ENCODE measurements at regions not wholly inside any gene's neighbourhood (a gene's known extent, or its start where the extent isn't known, plus 50 kb on each side); places are given as distances from the start of the nearest gene placed in this dataset.
"Not testable (repeated sequence)": the region's sequence is repeated elsewhere in the genome, so short reads cannot be mapped to it uniquely, and the experiment has no call there.

GRCh38 chrX:151084454-151084853, 91.9 kb upstream of the GPR50 start:
- H3K4me1 ChIP-seq = peaks cover 0 to 11% (median 3%) of the 10 kb centered on the region in 4 donors
- no peak overlapping the region for H3K4me3 ChIP-seq
- ATAC-seq (ENCODE audit: low FRiP score in 2 of 2) (no peak), DNase-seq (no peak)
- no peaks in the 10 kb centered on the region for H3K27me3 ChIP-seq
- WGBS, 2 donors = 80 to 91% methylated on average over 1 of the region's 1 CpG
- H3K27ac ChIP-seq = no peak overlapping the region
- no peaks in the 10 kb centered on the region for H3K36me3 ChIP-seq
- H3K9me3 ChIP-seq = no peaks in the 10 kb centered on the region
- TF ChIP-seq POLR2AphosphoS5 (IDR thresholded peaks at IDR 0.05) (no peak), EP300 (IDR thresholded peaks at IDR 0.05) (no peak), POLR2A (IDR thresholded peaks at IDR 0.05) (no peak)
- TF ChIP-seq, protein P1, sequence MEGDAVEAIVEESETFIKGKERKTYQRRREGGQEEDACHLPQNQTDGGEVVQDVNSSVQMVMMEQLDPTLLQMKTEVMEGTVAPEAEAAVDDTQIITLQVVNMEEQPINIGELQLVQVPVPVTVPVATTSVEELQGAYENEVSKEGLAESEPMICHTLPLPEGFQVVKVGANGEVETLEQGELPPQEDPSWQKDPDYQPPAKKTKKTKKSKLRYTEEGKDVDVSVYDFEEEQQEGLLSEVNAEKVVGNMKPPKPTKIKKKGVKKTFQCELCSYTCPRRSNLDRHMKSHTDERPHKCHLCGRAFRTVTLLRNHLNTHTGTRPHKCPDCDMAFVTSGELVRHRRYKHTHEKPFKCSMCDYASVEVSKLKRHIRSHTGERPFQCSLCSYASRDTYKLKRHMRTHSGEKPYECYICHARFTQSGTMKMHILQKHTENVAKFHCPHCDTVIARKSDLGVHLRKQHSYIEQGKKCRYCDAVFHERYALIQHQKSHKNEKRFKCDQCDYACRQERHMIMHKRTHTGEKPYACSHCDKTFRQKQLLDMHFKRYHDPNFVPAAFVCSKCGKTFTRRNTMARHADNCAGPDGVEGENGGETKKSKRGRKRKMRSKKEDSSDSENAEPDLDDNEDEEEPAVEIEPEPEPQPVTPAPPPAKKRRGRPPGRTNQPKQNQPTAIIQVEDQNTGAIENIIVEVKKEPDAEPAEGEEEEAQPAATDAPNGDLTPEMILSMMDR (IDR thresholded peaks at IDR 0.05) = no peak

DNA sequence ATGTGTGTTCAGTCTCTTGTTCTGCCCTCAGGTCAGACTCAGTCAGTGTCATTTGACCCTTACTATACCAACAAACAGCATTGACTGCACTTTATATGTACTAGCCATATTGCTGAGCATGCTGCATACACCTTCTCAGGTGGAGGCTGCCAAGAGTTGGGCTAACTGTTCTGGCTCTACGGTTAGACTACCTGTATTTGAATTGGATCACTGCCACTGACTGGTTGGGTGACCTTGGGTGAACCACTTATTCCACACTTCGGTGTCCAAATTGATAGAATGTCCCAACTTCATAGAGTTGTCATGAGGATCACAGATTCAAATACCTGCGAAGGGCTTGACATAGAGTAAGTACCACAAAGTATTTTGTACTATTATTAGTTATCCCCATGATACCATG, 91.2 kb upstream of the GPR50 start:
- Histone ChIP-seq H3K9me3 (no peaks in the 10 kb centered on the region), H3K27me3 (no peaks in the 10 kb centered on the region), H3K27ac (no peak overlapping the region), H3K4me3 (no peak overlapping the region), H3K36me3 (no peaks in the 10 kb centered on the region), H3K4me1 (peaks cover 0 to 11% (median 3%) of the 10 kb centered on the region in 4 donors)
- DNase-seq (peak in 1 of 2 donors; percentile 39), ATAC-seq (ENCODE audit: low FRiP score in 2 of 2) (no peak)
- 59 to 66% methylated on average over 3 of the region's 3 CpGs for WGBS, 2 donors
- TF ChIP-seq, protein P1 (IDR thresholded peaks at IDR 0.05) = no peak
- TF ChIP-seq POLR2AphosphoS5 (IDR thresholded peaks at IDR 0.05) = no peak
- TF ChIP-seq EP300 (IDR thresholded peaks at IDR 0.05) = no peak
- no peak for TF ChIP-seq POLR2A (IDR thresholded peaks at IDR 0.05)

DNA sequence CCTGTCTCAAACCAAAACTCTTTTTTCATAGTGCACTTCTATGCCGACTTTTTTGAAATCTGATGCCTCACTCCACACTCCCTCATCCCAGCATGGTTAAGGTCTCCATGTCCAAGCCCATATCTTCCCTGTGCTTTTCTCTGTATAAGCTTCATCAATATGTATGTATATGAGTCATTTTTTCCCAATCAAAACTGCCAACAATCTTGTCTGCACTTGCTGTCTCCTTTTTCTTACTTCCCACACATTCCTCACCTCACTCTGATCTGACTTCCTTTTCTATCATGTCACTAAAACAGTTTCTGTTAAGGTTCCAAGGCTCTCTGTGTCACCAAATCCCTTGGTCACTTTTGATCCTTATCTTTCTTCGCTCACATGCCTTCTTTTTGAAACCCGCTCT, 88.2 kb upstream of the GPR50 start:
- no peak for TF ChIP-seq EP300 (IDR thresholded peaks at IDR 0.05)
- TF ChIP-seq, protein P1 (IDR thresholded peaks at IDR 0.05) = no peak
- TF ChIP-seq POLR2AphosphoS5 (IDR thresholded peaks at IDR 0.05) = no peak
- TF ChIP-seq POLR2A (IDR thresholded peaks at IDR 0.05) = no peak
- H3K9me3 ChIP-seq = no peaks in the 10 kb centered on the region

DNA sequence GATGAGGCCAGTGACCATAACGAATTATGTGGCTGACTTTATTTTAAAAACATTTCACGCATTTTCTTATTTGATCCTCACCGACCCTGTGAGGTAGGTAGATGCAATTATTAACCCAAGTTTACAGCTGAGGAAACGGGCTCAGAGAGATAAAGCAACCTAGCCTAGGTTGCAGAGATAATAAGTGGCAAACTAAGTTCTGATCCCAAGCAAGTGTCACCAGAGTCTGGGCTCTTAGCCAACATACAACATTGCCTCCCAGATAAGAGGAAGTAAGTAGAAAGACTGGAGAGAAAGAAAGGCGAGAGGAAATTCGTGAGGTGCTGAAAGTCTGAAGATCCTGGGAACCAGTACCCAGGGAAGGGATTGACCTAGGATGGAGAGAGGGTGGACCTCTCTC, 77.4 kb upstream of the GPR50 start:
- Histone ChIP-seq H3K4me3 (no peak overlapping the region), H3K27me3 (no peaks in the 10 kb centered on the region), H3K27ac (no peak overlapping the region), H3K4me1 (no peaks in the 10 kb centered on the region), H3K36me3 (no peaks in the 10 kb centered on the region), H3K9me3 (no peaks in the 10 kb centered on the region)
- no peak for ATAC-seq (ENCODE audit: low FRiP score in 2 of 2)
- WGBS, 2 donors = 36 to 39% methylated on average over 6 of the region's 6 CpGs
- TF ChIP-seq EP300 (IDR thresholded peaks at IDR 0.05) = no peak
- no peak for TF ChIP-seq POLR2A (IDR thresholded peaks at IDR 0.05)
- DNase-seq = no peak

More for the DNA sequence above, 88.2 kb upstream of the GPR50 start:
- DNase-seq = no peak
- no peak overlapping the region for H3K27ac ChIP-seq
- H3K36me3 ChIP-seq = no peaks in the 10 kb centered on the region
- WGBS, 2 donors = 56 to 75% methylated on average over 3 of the region's 3 CpGs
- ATAC-seq (ENCODE audit: low FRiP score in 2 of 2) = no peak
- H3K4me3 ChIP-seq = no peak overlapping the region
- no peaks in the 10 kb centered on the region for H3K27me3 ChIP-seq
- H3K4me1 ChIP-seq = no peaks in the 10 kb centered on the region

GRCh38 chrX:151100799-151101198, 75.6 kb upstream of the GPR50 start:
- Histone ChIP-seq H3K36me3 (no peaks in the 10 kb centered on the region), H3K27ac (no peak overlapping the region), H3K4me3 (no peak overlapping the region), H3K4me1 (no peaks in the 10 kb centered on the region), H3K27me3 (no peaks in the 10 kb centered on the region), H3K9me3 (no peaks in the 10 kb centered on the region)
- DNase-seq (no peak), ATAC-seq (ENCODE audit: low FRiP score in 2 of 2) (no peak)
- TF ChIP-seq, protein P1 (IDR thresholded peaks at IDR 0.05) = no peak
- TF ChIP-seq EP300 (IDR thresholded peaks at IDR 0.05) (no peak), POLR2A (IDR thresholded peaks at IDR 0.05) (no peak), POLR2AphosphoS5 (IDR thresholded peaks at IDR 0.05) (no peak)
- 45 to 67% methylated on average over 1 of the region's 1 CpG for WGBS, 2 donors

GRCh38 chrX:151113200-151113599, 63.2 kb upstream of the GPR50 start:
- ATAC-seq (ENCODE audit: low FRiP score in 2 of 2); H3K36me3 ChIP-seq; H3K27ac ChIP-seq; H3K4me1 ChIP-seq; H3K27me3 ChIP-seq; DNase-seq; H3K4me3 ChIP-seq; H3K9me3 ChIP-seq: not testable (repeated sequence)
- 85 to 90% methylated on average over 3 of the region's 3 CpGs for WGBS, 2 donors

Data from upper lobe of left lung (tissue), 6 donors.